Cardiac fibroblast (primary cell): ENCODE measurements at regions not wholly inside any gene's neighbourhood (a gene's known extent, or its start where the extent isn't known, plus 50 kb on each side); places are given as distances from the start of the nearest gene placed in this dataset.

Source experiments
- DNase-seq, 2 donors: peaks; one replicate each; pipeline versions ENCODE4 v3.0.0 to v3.0.0-alpha.2; 2010; ENCODE audit warnings: low read depth in 2 of 2
- H3K4me3 ChIP-seq, 2 donors: replicated peaks in 1 of 2; 1 replicate in 1 of 2; 2 replicates in 1 of 2; pipeline ENCODE4 v1.5.1; 2011; ENCODE audit warnings: low read depth in 2 of 2, low read length in 2 of 2, mild to moderate bottlenecking in 2 of 2, moderate library complexity in 1 of 2
- TF ChIP-seq, protein P1 (sequence below): IDR thresholded peaks from one replicate; pipeline ENCODE4 v1.5.1; 2011; ENCODE audit warnings: low read depth, mild to moderate bottlenecking, low read length, inconsistent platforms

- no peak for DNase-seq
- H3K4me3 ChIP-seq: no peak overlapping the region
- TF ChIP-seq, protein P1, sequence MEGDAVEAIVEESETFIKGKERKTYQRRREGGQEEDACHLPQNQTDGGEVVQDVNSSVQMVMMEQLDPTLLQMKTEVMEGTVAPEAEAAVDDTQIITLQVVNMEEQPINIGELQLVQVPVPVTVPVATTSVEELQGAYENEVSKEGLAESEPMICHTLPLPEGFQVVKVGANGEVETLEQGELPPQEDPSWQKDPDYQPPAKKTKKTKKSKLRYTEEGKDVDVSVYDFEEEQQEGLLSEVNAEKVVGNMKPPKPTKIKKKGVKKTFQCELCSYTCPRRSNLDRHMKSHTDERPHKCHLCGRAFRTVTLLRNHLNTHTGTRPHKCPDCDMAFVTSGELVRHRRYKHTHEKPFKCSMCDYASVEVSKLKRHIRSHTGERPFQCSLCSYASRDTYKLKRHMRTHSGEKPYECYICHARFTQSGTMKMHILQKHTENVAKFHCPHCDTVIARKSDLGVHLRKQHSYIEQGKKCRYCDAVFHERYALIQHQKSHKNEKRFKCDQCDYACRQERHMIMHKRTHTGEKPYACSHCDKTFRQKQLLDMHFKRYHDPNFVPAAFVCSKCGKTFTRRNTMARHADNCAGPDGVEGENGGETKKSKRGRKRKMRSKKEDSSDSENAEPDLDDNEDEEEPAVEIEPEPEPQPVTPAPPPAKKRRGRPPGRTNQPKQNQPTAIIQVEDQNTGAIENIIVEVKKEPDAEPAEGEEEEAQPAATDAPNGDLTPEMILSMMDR: no peak
Measured at GRCh38 chr3:67744699-67745098, 90.3 kb upstream of the SUCLG2 start.

- DNase-seq: no peak
- TF ChIP-seq, protein P1: no peak
- no peak overlapping the region for H3K4me3 ChIP-seq
Measured at GRCh38 chr3:67739851-67740250, 85.4 kb upstream of the SUCLG2 start.

- TF ChIP-seq, protein P1: no peak
- no peak for DNase-seq
- H3K4me3 ChIP-seq: no peak overlapping the region
Measured at GRCh38 chr3:67737906-67738865, 83.8 kb upstream of the SUCLG2 start.

GRCh38 chr3:67737140-67737539 is 82.7 kb upstream of the SUCLG2 start:
- H3K4me3 ChIP-seq: no peak overlapping the region

DNA sequence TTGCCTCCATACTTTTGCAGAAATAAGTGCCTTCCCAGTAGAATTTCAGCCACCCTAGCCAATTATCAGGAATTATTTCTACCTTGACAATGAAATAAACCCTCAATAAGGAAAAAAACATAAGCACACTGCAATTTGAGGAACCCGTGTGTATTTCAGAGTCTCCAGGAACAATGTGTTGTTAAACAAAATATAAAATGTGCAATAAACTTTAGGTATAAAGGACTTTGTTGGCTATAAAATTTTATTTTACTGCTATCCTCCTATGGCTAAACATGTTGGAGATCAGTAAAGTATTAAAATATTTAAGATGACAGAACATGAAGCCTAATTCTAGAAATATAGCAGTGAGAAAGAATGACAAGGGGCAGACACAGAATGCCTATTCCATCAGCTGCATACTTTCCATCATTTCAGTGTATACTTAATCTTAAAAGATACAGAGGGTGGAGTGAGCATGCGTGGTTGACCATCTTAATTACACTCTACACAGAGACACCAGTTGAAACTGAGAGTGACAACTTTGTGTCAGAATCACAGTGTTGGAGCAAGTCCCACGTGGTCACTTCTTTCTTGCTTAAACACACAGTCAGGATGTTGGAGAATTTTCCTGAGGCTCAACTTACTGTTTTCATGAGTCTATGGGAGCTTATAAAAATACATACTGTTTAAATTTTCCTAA is 79.0 kb upstream of the SUCLG2 start:
- TF ChIP-seq, protein P1: no peak
- DNase-seq: no peak
- no peak overlapping the region for H3K4me3 ChIP-seq

More at GRCh38 chr3:67737140-67737539, 82.7 kb upstream of the SUCLG2 start:
- TF ChIP-seq, protein P1: no peak
- DNase-seq: no peak

- TF ChIP-seq, protein P1: no peak
- DNase-seq: no peak
- no peak overlapping the region for H3K4me3 ChIP-seq
Measured at GRCh38 chr3:67724434-67724833, 70.0 kb upstream of the SUCLG2 start.
